GM23338 (cell line): ENCODE measurements at regions not wholly inside any gene's neighbourhood (a gene's known extent, or its start where the extent isn't known, plus 50 kb on each side); places are given as distances from the start of the nearest gene placed in this dataset.

ENCODE experiments used
- ATAC-seq: fragments of 200-7000 bp; cut with Tn5 transposase; 3 replicates; pipeline ENCODE4 v1.9.1; 2020
- DNase-seq: peaks from one replicate; pipeline ENCODE4 v3.0.0-alpha.2; 2015; ENCODE audit warnings: low spot score
- H2AFZ ChIP-seq: fragments of 200-600 bp; sonication (generic); 2 replicates; pipeline ENCODE4 v1.8.0; 2016; ENCODE audit warnings: antibody characterized with exemption, mild to moderate bottlenecking, moderate library complexity
- H3F3A ChIP-seq: fragments of 200-600 bp; sonication (generic); replicated peaks from 2 replicates; pipeline ENCODE4 v1.8.0; 2017; ENCODE audit warnings: antibody characterized with exemption, mixed run types, low read depth
- H3K27ac ChIP-seq: fragments of 200-600 bp; sonication (generic); 2 replicates; pipeline ENCODE4 v1.6.1; 2016; ENCODE audit warnings: low read depth
- H3K27me3 ChIP-seq: fragments of 200-600 bp; sonication (generic); 2 replicates; pipeline ENCODE4 v1.8.0; 2016; ENCODE audit warnings: mild to moderate bottlenecking, mixed run types, moderate library complexity; ENCODE audit not compliant: insufficient read depth
- H3K36me3 ChIP-seq: fragments of 200-600 bp; sonication (generic); 2 replicates; pipeline ENCODE4 v1.8.0; 2016; ENCODE audit warnings: mild to moderate bottlenecking; ENCODE audit not compliant: insufficient read depth
- H3K4me1 ChIP-seq: fragments of 200-600 bp; sonication (generic); 2 replicates; pipeline ENCODE4 v1.8.0; 2016; ENCODE audit warnings: mild to moderate bottlenecking, moderate library complexity; ENCODE audit not compliant: insufficient read depth
- H3K4me2 ChIP-seq: fragments of 200-600 bp; sonication (generic); 2 replicates; pipeline ENCODE4 v1.7.1; 2017; ENCODE audit warnings: mixed run types
- H3K4me3 ChIP-seq: fragments of 200-600 bp; sonication (generic); 2 replicates; pipeline ENCODE4 v1.6.1; 2016; ENCODE audit warnings: mixed run types
- H3K79me2 ChIP-seq: fragments of 200-600 bp; sonication (generic); replicated peaks from 2 replicates; pipeline ENCODE4 v1.8.0; 2017; ENCODE audit warnings: mild to moderate bottlenecking; ENCODE audit not compliant: insufficient read depth
- H3K9me2 ChIP-seq: fragments of 200-600 bp; sonication (generic); 2 replicates; pipeline ENCODE4 v1.8.0; 2017; ENCODE audit not compliant: insufficient read depth
- H4K20me1 ChIP-seq: fragments of 200-600 bp; sonication (generic); replicated peaks from 2 replicates; pipeline ENCODE4 v1.8.0; 2017; ENCODE audit warnings: mild to moderate bottlenecking; ENCODE audit not compliant: insufficient read depth
- H3K27ac Mint-ChIP-seq: 2 replicates; pipeline ENCODE4 v1.8.0; 2020; ENCODE audit warnings: inconsistent platforms, mild to moderate bottlenecking, moderate library complexity, mixed read lengths
- H3K27me3 Mint-ChIP-seq: 3 replicates; pipeline ENCODE4 v1.8.0; 2022; ENCODE audit warnings: low read depth, mild to moderate bottlenecking, moderate library complexity, mixed read lengths, inconsistent platforms; ENCODE audit not compliant: insufficient read depth, poor library complexity
- H3K36me3 Mint-ChIP-seq: 3 replicates; pipeline ENCODE4 v1.8.0; 2021; ENCODE audit warnings: low read depth, mild to moderate bottlenecking, inconsistent platforms, moderate library complexity, mixed read lengths
- H3K4me1 Mint-ChIP-seq: 3 replicates; pipeline ENCODE4 v1.8.0; 2020; ENCODE audit warnings: mild to moderate bottlenecking, inconsistent platforms, mixed read lengths
- H3K4me3 Mint-ChIP-seq: 3 replicates; pipeline ENCODE4 v1.8.0; 2021; ENCODE audit warnings: moderate library complexity, mild to moderate bottlenecking, inconsistent platforms, mixed read lengths
- H3K9me3 Mint-ChIP-seq: 3 replicates; pipeline ENCODE4 v1.8.0; 2020; ENCODE audit warnings: moderate library complexity, mild to moderate bottlenecking, inconsistent platforms, mixed read lengths
- CREB1 ChIP-seq: fragments of 250-450 bp; sonication (Bioruptor Pico); IDR thresholded peaks from 2 replicates; pipeline ENCODE4 v1.5.0; 2020; ENCODE audit warnings: low read depth, mild to moderate bottlenecking, moderate library complexity
- EZH2 ChIP-seq: fragments of 200-600 bp; sonication (generic); IDR thresholded peaks from one replicate; pipeline ENCODE4 v1.8.0; 2017; ENCODE audit warnings: antibody characterized with exemption, mild to moderate bottlenecking, low read depth; ENCODE audit not compliant: unreplicated experiment
- EZH2phosphoT487 ChIP-seq: fragments of 200-600 bp; sonication (generic); IDR thresholded peaks from one replicate; pipeline ENCODE4 v1.8.1; 2018; ENCODE audit warnings: antibody characterized with exemption; ENCODE audit not compliant: unreplicated experiment
- JUNB ChIP-seq: IDR thresholded peaks from one replicate; pipeline ENCODE4 v1.6.1; 2016; ENCODE audit warnings: antibody characterized with exemption; ENCODE audit not compliant: unreplicated experiment
- NANOG ChIP-seq: IDR thresholded peaks from 2 replicates; pipeline ENCODE4 v1.6.1; 2016; ENCODE audit warnings: antibody characterized with exemption, borderline replicate concordance
- POLR2AphosphoS5 ChIP-seq: IDR thresholded peaks from 2 replicates; pipeline ENCODE4 v1.6.1; 2016; ENCODE audit warnings: antibody characterized with exemption, low read depth
- STAT1 ChIP-seq: IDR thresholded peaks from one replicate; pipeline ENCODE4 v1.6.1; 2016; ENCODE audit warnings: antibody characterized with exemption; ENCODE audit not compliant: unreplicated experiment
- ZNF114 ChIP-seq: fragments of 250-450 bp; sonication (Bioruptor Pico); IDR thresholded peaks from 2 replicates; pipeline ENCODE4 v1.5.0; 2020; ENCODE audit warnings: mild to moderate bottlenecking, moderate library complexity
- ZNF331 ChIP-seq: fragments of 250-450 bp; sonication (Bioruptor Pico); IDR thresholded peaks from 2 replicates; pipeline ENCODE4 v1.5.0; 2020; ENCODE audit warnings: low read depth, mild to moderate bottlenecking, moderate library complexity
- TF ChIP-seq, protein P1 (sequence below), 2 experiments: fragments of 200-600 bp in 1 of 2; sonication (generic) in 1 of 2; conservative IDR thresholded peaks; 2 replicates each; pipeline versions ENCODE4 v1.5.1 to v1.6.1; 2016 to 2017; ENCODE audit warnings: antibody characterized with exemption in 2 of 2, low read depth in 2 of 2, mild to moderate bottlenecking in 2 of 2, moderate library complexity in 1 of 2
- TF ChIP-seq, protein P2 (sequence below): fragments of 250-450 bp; sonication (Bioruptor Pico); IDR thresholded peaks from 2 replicates; pipeline ENCODE4 v1.5.0; 2020; ENCODE audit warnings: mild to moderate bottlenecking, moderate library complexity
- TF ChIP-seq, protein P3 (sequence below): IDR thresholded peaks from one replicate; pipeline ENCODE4 v1.6.1; 2018; ENCODE audit warnings: antibody characterized with exemption; ENCODE audit not compliant: unreplicated experiment
- TF ChIP-seq, protein P4 (sequence below): IDR thresholded peaks from 2 replicates; pipeline ENCODE4 v1.6.1; 2016; ENCODE audit warnings: antibody characterized with exemption

DNA sequence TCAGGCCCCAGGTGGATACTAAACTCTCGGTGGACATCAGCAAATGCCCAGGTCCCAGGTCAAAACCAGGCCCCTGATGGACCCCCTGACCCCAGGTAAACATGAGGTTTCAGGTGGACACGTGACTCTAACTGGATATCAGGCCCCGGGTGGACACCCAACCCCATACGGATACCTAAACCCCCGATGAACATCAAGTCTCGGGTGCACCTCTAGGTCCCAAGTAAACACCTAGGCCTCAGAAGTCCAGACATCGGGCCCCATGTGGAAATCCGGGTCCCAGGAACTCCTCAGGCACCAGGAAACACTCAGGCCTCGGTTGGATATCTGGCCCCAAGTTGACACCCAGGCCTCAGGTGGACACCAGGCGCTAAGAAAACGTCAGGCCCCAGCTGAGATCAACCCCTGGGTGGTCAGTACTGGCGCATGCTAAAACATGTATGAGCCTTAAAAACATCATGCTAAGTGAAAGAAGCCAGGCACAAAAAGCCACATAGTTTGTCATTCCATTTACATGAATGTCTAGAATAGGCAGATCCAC, 54.4 kb upstream of the SEPTIN5 start:
- no peak overlapping the region for H3K27ac Mint-ChIP-seq
- no peak for DNase-seq
- H3K4me1 Mint-ChIP-seq = peaks cover 16% of the 10 kb centered on the region

More for the DNA sequence above, 54.4 kb upstream of the SEPTIN5 start:
- TF ChIP-seq ZNF114 (CRISPR knock-in tag) = no peak
- TF ChIP-seq, protein P1, sequence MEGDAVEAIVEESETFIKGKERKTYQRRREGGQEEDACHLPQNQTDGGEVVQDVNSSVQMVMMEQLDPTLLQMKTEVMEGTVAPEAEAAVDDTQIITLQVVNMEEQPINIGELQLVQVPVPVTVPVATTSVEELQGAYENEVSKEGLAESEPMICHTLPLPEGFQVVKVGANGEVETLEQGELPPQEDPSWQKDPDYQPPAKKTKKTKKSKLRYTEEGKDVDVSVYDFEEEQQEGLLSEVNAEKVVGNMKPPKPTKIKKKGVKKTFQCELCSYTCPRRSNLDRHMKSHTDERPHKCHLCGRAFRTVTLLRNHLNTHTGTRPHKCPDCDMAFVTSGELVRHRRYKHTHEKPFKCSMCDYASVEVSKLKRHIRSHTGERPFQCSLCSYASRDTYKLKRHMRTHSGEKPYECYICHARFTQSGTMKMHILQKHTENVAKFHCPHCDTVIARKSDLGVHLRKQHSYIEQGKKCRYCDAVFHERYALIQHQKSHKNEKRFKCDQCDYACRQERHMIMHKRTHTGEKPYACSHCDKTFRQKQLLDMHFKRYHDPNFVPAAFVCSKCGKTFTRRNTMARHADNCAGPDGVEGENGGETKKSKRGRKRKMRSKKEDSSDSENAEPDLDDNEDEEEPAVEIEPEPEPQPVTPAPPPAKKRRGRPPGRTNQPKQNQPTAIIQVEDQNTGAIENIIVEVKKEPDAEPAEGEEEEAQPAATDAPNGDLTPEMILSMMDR (conservative IDR thresholded peaks at IDR 0.05; ENCODE audit: low read depth in 2 of 2) = no peak
- no peak for TF ChIP-seq EZH2
- no peak for TF ChIP-seq CREB1 (CRISPR knock-in tag)
- no peak for TF ChIP-seq ZNF331 (CRISPR knock-in tag)
- no peak for TF ChIP-seq EZH2phosphoT487
- TF ChIP-seq, protein P2, sequence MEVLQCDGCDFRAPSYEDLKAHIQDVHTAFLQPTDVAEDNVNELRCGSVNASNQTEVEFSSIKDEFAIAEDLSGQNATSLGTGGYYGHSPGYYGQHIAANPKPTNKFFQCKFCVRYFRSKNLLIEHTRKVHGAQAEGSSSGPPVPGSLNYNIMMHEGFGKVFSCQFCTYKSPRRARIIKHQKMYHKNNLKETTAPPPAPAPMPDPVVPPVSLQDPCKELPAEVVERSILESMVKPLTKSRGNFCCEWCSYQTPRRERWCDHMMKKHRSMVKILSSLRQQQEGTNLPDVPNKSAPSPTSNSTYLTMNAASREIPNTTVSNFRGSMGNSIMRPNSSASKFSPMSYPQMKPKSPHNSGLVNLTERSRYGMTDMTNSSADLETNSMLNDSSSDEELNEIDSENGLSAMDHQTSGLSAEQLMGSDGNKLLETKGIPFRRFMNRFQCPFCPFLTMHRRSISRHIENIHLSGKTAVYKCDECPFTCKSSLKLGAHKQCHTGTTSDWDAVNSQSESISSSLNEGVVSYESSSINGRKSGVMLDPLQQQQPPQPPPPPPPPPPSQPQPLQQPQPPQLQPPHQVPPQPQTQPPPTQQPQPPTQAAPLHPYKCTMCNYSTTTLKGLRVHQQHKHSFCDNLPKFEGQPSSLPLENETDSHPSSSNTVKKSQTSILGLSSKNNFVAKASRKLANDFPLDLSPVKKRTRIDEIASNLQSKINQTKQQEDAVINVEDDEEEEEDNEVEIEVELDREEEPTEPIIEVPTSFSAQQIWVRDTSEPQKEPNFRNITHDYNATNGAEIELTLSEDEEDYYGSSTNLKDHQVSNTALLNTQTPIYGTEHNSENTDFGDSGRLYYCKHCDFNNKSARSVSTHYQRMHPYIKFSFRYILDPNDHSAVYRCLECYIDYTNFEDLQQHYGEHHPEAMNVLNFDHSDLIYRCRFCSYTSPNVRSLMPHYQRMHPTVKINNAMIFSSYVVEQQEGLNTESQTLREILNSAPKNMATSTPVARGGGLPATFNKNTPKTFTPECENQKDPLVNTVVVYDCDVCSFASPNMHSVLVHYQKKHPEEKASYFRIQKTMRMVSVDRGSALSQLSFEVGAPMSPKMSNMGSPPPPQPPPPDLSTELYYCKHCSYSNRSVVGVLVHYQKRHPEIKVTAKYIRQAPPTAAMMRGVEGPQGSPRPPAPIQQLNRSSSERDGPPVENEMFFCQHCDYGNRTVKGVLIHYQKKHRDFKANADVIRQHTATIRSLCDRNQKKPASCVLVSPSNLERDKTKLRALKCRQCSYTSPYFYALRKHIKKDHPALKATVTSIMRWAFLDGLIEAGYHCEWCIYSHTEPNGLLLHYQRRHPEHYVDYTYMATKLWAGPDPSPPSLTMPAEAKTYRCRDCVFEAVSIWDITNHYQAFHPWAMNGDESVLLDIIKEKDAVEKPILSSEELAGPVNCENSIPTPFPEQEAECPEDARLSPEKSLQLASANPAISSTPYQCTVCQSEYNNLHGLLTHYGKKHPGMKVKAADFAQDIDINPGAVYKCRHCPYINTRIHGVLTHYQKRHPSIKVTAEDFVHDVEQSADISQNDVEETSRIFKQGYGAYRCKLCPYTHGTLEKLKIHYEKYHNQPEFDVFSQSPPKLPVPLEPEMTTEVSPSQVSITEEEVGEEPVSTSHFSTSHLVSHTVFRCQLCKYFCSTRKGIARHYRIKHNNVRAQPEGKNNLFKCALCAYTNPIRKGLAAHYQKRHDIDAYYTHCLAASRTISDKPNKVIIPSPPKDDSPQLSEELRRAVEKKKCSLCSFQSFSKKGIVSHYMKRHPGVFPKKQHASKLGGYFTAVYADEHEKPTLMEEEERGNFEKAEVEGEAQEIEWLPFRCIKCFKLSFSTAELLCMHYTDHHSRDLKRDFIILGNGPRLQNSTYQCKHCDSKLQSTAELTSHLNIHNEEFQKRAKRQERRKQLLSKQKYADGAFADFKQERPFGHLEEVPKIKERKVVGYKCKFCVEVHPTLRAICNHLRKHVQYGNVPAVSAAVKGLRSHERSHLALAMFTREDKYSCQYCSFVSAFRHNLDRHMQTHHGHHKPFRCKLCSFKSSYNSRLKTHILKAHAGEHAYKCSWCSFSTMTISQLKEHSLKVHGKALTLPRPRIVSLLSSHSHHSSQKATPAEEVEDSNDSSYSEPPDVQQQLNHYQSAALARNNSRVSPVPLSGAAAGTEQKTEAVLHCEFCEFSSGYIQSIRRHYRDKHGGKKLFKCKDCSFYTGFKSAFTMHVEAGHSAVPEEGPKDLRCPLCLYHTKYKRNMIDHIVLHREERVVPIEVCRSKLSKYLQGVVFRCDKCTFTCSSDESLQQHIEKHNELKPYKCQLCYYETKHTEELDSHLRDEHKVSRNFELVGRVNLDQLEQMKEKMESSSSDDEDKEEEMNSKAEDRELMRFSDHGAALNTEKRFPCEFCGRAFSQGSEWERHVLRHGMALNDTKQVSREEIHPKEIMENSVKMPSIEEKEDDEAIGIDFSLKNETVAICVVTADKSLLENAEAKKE (CRISPR knock-in tag) = no peak
- TF ChIP-seq POLR2AphosphoS5 = no peak
- no peak for TF ChIP-seq STAT1
- TF ChIP-seq, protein P3, sequence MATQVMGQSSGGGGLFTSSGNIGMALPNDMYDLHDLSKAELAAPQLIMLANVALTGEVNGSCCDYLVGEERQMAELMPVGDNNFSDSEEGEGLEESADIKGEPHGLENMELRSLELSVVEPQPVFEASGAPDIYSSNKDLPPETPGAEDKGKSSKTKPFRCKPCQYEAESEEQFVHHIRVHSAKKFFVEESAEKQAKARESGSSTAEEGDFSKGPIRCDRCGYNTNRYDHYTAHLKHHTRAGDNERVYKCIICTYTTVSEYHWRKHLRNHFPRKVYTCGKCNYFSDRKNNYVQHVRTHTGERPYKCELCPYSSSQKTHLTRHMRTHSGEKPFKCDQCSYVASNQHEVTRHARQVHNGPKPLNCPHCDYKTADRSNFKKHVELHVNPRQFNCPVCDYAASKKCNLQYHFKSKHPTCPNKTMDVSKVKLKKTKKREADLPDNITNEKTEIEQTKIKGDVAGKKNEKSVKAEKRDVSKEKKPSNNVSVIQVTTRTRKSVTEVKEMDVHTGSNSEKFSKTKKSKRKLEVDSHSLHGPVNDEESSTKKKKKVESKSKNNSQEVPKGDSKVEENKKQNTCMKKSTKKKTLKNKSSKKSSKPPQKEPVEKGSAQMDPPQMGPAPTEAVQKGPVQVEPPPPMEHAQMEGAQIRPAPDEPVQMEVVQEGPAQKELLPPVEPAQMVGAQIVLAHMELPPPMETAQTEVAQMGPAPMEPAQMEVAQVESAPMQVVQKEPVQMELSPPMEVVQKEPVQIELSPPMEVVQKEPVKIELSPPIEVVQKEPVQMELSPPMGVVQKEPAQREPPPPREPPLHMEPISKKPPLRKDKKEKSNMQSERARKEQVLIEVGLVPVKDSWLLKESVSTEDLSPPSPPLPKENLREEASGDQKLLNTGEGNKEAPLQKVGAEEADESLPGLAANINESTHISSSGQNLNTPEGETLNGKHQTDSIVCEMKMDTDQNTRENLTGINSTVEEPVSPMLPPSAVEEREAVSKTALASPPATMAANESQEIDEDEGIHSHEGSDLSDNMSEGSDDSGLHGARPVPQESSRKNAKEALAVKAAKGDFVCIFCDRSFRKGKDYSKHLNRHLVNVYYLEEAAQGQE = no peak
- TF ChIP-seq, protein P4, sequence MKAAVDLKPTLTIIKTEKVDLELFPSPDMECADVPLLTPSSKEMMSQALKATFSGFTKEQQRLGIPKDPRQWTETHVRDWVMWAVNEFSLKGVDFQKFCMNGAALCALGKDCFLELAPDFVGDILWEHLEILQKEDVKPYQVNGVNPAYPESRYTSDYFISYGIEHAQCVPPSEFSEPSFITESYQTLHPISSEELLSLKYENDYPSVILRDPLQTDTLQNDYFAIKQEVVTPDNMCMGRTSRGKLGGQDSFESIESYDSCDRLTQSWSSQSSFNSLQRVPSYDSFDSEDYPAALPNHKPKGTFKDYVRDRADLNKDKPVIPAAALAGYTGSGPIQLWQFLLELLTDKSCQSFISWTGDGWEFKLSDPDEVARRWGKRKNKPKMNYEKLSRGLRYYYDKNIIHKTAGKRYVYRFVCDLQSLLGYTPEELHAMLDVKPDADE = no peak
- TF ChIP-seq JUNB = no peak
- no peak for TF ChIP-seq NANOG
- Mint-ChIP-seq H3K4me3 (no peak overlapping the region), H3K36me3 (no peaks in the 10 kb centered on the region; the same call in 2 of the 3 replicates), H3K9me3 (no peaks in the 10 kb centered on the region; the same call in 2 of the 3 replicates), H3K27me3 (peaks cover 10% of the 10 kb centered on the region)
- Histone ChIP-seq H3K9me2 (peaks cover 25% of the 10 kb centered on the region), H3K4me3 (no peak overlapping the region), H3K4me2 (no peak overlapping the region), H2AFZ (no peak overlapping the region), H3K36me3 (no peaks in the 10 kb centered on the region), H3K4me1 (peaks cover 4% of the 10 kb centered on the region), H4K20me1 (no peaks in the 10 kb centered on the region), H3K27ac (no peak overlapping the region), H3K27me3 (no peaks in the 10 kb centered on the region), H3F3A (no peaks in the 10 kb centered on the region), H3K79me2 (no peaks in the 10 kb centered on the region)
- ATAC-seq = no peak
